ENCODE measurements at regions not wholly inside any gene's neighbourhood (a gene's known extent, or its start where the extent isn't known, plus 50 kb on each side); places are given as distances from the start of the nearest gene placed in this dataset.

DNA sequence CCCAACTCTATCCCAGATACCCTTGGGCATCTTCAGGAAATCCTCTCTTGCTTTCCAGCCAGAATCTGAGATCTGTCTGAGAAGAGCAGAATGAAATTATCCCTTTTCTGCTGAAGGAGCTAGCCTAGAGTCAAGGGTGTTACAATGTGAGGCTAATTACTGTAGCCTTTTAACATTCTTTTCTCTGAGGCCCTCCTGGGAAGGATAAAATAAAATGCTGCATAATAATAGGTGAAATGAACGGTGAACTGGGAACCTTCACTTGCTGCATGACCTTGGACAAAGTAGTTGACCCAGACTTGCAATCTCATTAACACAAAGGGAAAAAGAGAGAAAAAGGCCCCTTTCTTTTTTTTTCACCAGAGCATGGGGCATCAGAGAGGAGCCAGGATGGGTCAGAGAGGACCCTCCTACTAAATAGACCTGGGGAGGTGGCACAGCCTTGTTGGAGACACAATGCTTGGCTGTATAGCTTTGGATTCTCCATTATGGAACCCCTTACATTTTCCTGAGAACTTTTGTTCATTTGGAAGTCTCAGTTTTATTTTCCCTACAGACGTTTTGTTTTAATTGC is 137.0 kb upstream of the LIPC start:
- TF ChIP-seq, protein P1, sequence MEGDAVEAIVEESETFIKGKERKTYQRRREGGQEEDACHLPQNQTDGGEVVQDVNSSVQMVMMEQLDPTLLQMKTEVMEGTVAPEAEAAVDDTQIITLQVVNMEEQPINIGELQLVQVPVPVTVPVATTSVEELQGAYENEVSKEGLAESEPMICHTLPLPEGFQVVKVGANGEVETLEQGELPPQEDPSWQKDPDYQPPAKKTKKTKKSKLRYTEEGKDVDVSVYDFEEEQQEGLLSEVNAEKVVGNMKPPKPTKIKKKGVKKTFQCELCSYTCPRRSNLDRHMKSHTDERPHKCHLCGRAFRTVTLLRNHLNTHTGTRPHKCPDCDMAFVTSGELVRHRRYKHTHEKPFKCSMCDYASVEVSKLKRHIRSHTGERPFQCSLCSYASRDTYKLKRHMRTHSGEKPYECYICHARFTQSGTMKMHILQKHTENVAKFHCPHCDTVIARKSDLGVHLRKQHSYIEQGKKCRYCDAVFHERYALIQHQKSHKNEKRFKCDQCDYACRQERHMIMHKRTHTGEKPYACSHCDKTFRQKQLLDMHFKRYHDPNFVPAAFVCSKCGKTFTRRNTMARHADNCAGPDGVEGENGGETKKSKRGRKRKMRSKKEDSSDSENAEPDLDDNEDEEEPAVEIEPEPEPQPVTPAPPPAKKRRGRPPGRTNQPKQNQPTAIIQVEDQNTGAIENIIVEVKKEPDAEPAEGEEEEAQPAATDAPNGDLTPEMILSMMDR (IDR thresholded peaks at IDR 0.05): no peak
- TF ChIP-seq EZH2 (IDR thresholded peaks at IDR 0.05; ENCODE audit: borderline replicate concordance, insufficient read depth, low read depth, low read length, poor library complexity, severe bottlenecking): no peak

All from B cell (primary cell).